ENCODE measurements at regions not wholly inside any gene's neighbourhood (a gene's known extent, or its start where the extent isn't known, plus 50 kb on each side); places are given as distances from the start of the nearest gene placed in this dataset.
A peak's percentile ranks its signal among the peaks of the same experiment; 100 is the strongest.
"Not testable (repeated sequence)": the region's sequence is repeated elsewhere in the genome, so short reads cannot be mapped to it uniquely, and the experiment has no call there.

GRCh38 chr18:59820663-59821062, 79.1 kb upstream of the PMAIP1 start:
- Mint-ChIP-seq H3K36me3 (peaks cover 3% of the 10 kb centered on the region), H3K4me1 (peaks cover 6% of the 10 kb centered on the region), H3K27me3 (peaks cover 17% of the 10 kb centered on the region), H3K27ac (no peak overlapping the region), H3K4me3 (no peak overlapping the region), H3K9me3 (peaks cover 1% of the 10 kb centered on the region)
- DNase-seq (ENCODE audit: low spot score in 2 of 2) (no peak), ATAC-seq (ENCODE audit: low read depth) (no peak)

GRCh38 chr18:59818769-59819168, 81.0 kb upstream of the PMAIP1 start:
- Mint-ChIP-seq H3K27me3 (peaks cover 14% of the 10 kb centered on the region), H3K27ac (no peak overlapping the region), H3K4me1 (peaks cover 6% of the 10 kb centered on the region), H3K9me3 (peaks cover 1% of the 10 kb centered on the region), H3K36me3 (peaks cover 3% of the 10 kb centered on the region), H3K4me3 (no peak overlapping the region)
- no peak for DNase-seq (ENCODE audit: low spot score in 2 of 2)
- peak; percentile 72 for ATAC-seq (ENCODE audit: low read depth)

GRCh38 chr18:59814891-59815290, 84.9 kb upstream of the PMAIP1 start:
- Mint-ChIP-seq H3K27ac (no peak overlapping the region), H3K4me1 (peaks cover 6% of the 10 kb centered on the region), H3K36me3 (peaks cover 3% of the 10 kb centered on the region), H3K27me3 (peaks cover 17% of the 10 kb centered on the region), H3K9me3 (peaks cover 1% of the 10 kb centered on the region), H3K4me3 (no peak overlapping the region)
- DNase-seq (ENCODE audit: low spot score in 2 of 2) (no peak), ATAC-seq (ENCODE audit: low read depth) (no peak)

GRCh38 chr18:59813942-59814341, 85.9 kb upstream of the PMAIP1 start:
- Mint-ChIP-seq H3K27ac (no peak overlapping the region), H3K9me3 (no peaks in the 10 kb centered on the region), H3K4me3 (no peak overlapping the region), H3K36me3 (peaks cover 3% of the 10 kb centered on the region), H3K27me3 (peaks cover 21% of the 10 kb centered on the region), H3K4me1 (peaks cover 5% of the 10 kb centered on the region)
- DNase-seq (ENCODE audit: low spot score in 2 of 2) = no peak
- ATAC-seq (ENCODE audit: low read depth) = no peak

GRCh38 chr18:59810735-59811520, 88.9 kb upstream of the PMAIP1 start:
- Mint-ChIP-seq H3K27ac (no peak overlapping the region), H3K27me3 (peaks cover 16% of the 10 kb centered on the region), H3K36me3 (no peaks in the 10 kb centered on the region)

GRCh38 chr18:59810183-59810582, 89.6 kb upstream of the PMAIP1 start:
- ATAC-seq (ENCODE audit: low read depth) = no peak
- H3K27ac Mint-ChIP-seq = no peak overlapping the region

More at GRCh38 chr18:59810735-59811520, 88.9 kb upstream of the PMAIP1 start:
- no peak for ATAC-seq (ENCODE audit: low read depth)
- no peak overlapping the region for H3K4me3 Mint-ChIP-seq
- H3K9me3 Mint-ChIP-seq = no peaks in the 10 kb centered on the region
- no peak for DNase-seq (ENCODE audit: low spot score in 2 of 2)
- H3K4me1 Mint-ChIP-seq = no peaks in the 10 kb centered on the region

GRCh38 chr18:59802031-59802430, 97.8 kb upstream of the PMAIP1 start:
- DNase-seq (ENCODE audit: low spot score in 2 of 2) (no peak), ATAC-seq (ENCODE audit: low read depth) (no peak)
- H3K36me3 Mint-ChIP-seq = peaks cover 2% of the 10 kb centered on the region
- H3K27ac Mint-ChIP-seq = no peak overlapping the region
- no peak overlapping the region for H3K4me3 Mint-ChIP-seq
- H3K9me3 Mint-ChIP-seq = no peaks in the 10 kb centered on the region
- peaks cover 5% of the 10 kb centered on the region for H3K27me3 Mint-ChIP-seq
- H3K4me1 Mint-ChIP-seq = peaks cover 2% of the 10 kb centered on the region

More at GRCh38 chr18:59810183-59810582, 89.6 kb upstream of the PMAIP1 start:
- H3K36me3 Mint-ChIP-seq = no peaks in the 10 kb centered on the region
- peaks cover 16% of the 10 kb centered on the region for H3K27me3 Mint-ChIP-seq
- no peak for DNase-seq (ENCODE audit: low spot score in 2 of 2)
- no peaks in the 10 kb centered on the region for H3K4me1 Mint-ChIP-seq
- H3K9me3 Mint-ChIP-seq = no peaks in the 10 kb centered on the region
- H3K4me3 Mint-ChIP-seq = no peak overlapping the region

- Mint-ChIP-seq H3K9me3 (no peaks in the 10 kb centered on the region), H3K27me3 (peaks cover 5% of the 10 kb centered on the region), H3K27ac (no peak overlapping the region), H3K36me3 (peaks cover 2% of the 10 kb centered on the region), H3K4me1 (peaks cover 2% of the 10 kb centered on the region), H3K4me3 (no peak overlapping the region)
- DNase-seq (ENCODE audit: low spot score in 2 of 2) = no peak
- ATAC-seq (ENCODE audit: low read depth) = no peak
Measured at GRCh38 chr18:59801576-59801975, 98.2 kb upstream of the PMAIP1 start.

GRCh38 chr18:59800897-59801296, 98.9 kb upstream of the PMAIP1 start:
- H3K4me1 Mint-ChIP-seq = peaks cover 2% of the 10 kb centered on the region
- H3K9me3 Mint-ChIP-seq = no peaks in the 10 kb centered on the region
- ATAC-seq (ENCODE audit: low read depth) (no peak), DNase-seq (ENCODE audit: low spot score in 2 of 2) (no peak)
- H3K4me3 Mint-ChIP-seq = no peak overlapping the region
- peaks cover 2% of the 10 kb centered on the region for H3K36me3 Mint-ChIP-seq
- H3K27me3 Mint-ChIP-seq = peaks cover 5% of the 10 kb centered on the region
- H3K27ac Mint-ChIP-seq = no peak overlapping the region

- H3K9me3 Mint-ChIP-seq = no peaks in the 10 kb centered on the region
- peaks cover 5% of the 10 kb centered on the region for H3K27me3 Mint-ChIP-seq
- H3K27ac Mint-ChIP-seq = no peak overlapping the region
- peaks cover 2% of the 10 kb centered on the region for H3K4me1 Mint-ChIP-seq
- peaks cover 2% of the 10 kb centered on the region for H3K36me3 Mint-ChIP-seq
- H3K4me3 Mint-ChIP-seq = no peak overlapping the region
- ATAC-seq (ENCODE audit: low read depth) (no peak), DNase-seq (ENCODE audit: low spot score in 2 of 2) (no peak)
Measured at GRCh38 chr18:59799383-59800015, 100.3 kb upstream of the PMAIP1 start.

- H3K4me1 Mint-ChIP-seq = no peaks in the 10 kb centered on the region
- H3K36me3 Mint-ChIP-seq = no peaks in the 10 kb centered on the region
- DNase-seq (ENCODE audit: low spot score in 2 of 2) (no peak), ATAC-seq (ENCODE audit: low read depth) (no peak)
- no peak overlapping the region for H3K4me3 Mint-ChIP-seq
- H3K27ac Mint-ChIP-seq = no peak overlapping the region
- peaks cover 5% of the 10 kb centered on the region for H3K27me3 Mint-ChIP-seq
- H3K9me3 Mint-ChIP-seq = no peaks in the 10 kb centered on the region
Measured at GRCh38 chr18:59795882-59796281, 98.7 kb upstream of the CCBE1 start.

GRCh38 chr18:59792353-59792752, 95.1 kb upstream of the CCBE1 start:
- ATAC-seq (ENCODE audit: low read depth) = no peak
- Mint-ChIP-seq H3K4me3 (no peak overlapping the region), H3K27me3 (peaks cover 4% of the 10 kb centered on the region), H3K36me3 (no peaks in the 10 kb centered on the region), H3K27ac (no peak overlapping the region), H3K9me3 (no peaks in the 10 kb centered on the region), H3K4me1 (no peaks in the 10 kb centered on the region)
- no peak for DNase-seq (ENCODE audit: low spot score in 2 of 2)

GRCh38 chr18:59790346-59790936, 93.2 kb upstream of the CCBE1 start:
- H3K9me3 Mint-ChIP-seq; H3K36me3 Mint-ChIP-seq; ATAC-seq (ENCODE audit: low read depth); H3K27ac Mint-ChIP-seq; H3K27me3 Mint-ChIP-seq; H3K4me3 Mint-ChIP-seq; H3K4me1 Mint-ChIP-seq; DNase-seq (ENCODE audit: low spot score in 2 of 2): not testable (repeated sequence)

- H3K9me3 Mint-ChIP-seq = no peaks in the 10 kb centered on the region
- H3K4me1 Mint-ChIP-seq = no peaks in the 10 kb centered on the region
- H3K36me3 Mint-ChIP-seq = no peaks in the 10 kb centered on the region
- peaks cover 4% of the 10 kb centered on the region for H3K27me3 Mint-ChIP-seq
- ATAC-seq (ENCODE audit: low read depth) (no peak), DNase-seq (ENCODE audit: low spot score in 2 of 2) (no peak)
- no peak overlapping the region for H3K27ac Mint-ChIP-seq
- H3K4me3 Mint-ChIP-seq = no peak overlapping the region
Measured at GRCh38 chr18:59788791-59789106, 91.5 kb upstream of the CCBE1 start.
